Mesothelial cell of epicardium (in vitro differentiated cells): ENCODE measurements at regions not wholly inside any gene's neighbourhood (a gene's known extent, or its start where the extent isn't known, plus 50 kb on each side); places are given as distances from the start of the nearest gene placed in this dataset.

Experiments used
- DNase-seq, 2 experiments: peaks; one replicate each; pipeline ENCODE4 v3.0.0; 2021; ENCODE audit warnings: low spot score in 2 of 2; ENCODE audit not compliant: unreplicated experiment in 2 of 2
- H3K27ac Mint-ChIP-seq: 2 replicates; pipeline ENCODE4 v1.8.0; 2021; ENCODE audit warnings: mixed read lengths
- H3K27me3 Mint-ChIP-seq: 2 replicates; pipeline ENCODE4 v1.8.0; 2021; ENCODE audit warnings: low read depth, mixed read lengths
- H3K36me3 Mint-ChIP-seq: 2 replicates; pipeline ENCODE4 v1.8.0; 2021; ENCODE audit warnings: mixed read lengths
- H3K4me1 Mint-ChIP-seq: 2 replicates; pipeline ENCODE4 v1.8.0; 2021; ENCODE audit warnings: mixed read lengths
- H3K4me3 Mint-ChIP-seq: 2 replicates; pipeline ENCODE4 v1.8.0; 2021; ENCODE audit warnings: mild to moderate bottlenecking, moderate library complexity, mixed read lengths
- H3K9me3 Mint-ChIP-seq: 2 replicates; pipeline ENCODE4 v1.8.0; 2021; ENCODE audit warnings: mixed read lengths
- TF ChIP-seq, protein P1 (sequence below): fragments of 200-600 bp; sonication (generic); IDR thresholded peaks from one replicate; pipeline ENCODE4 v1.5.0; 2021; ENCODE audit warnings: antibody characterized with exemption; ENCODE audit not compliant: unreplicated experiment

DNA sequence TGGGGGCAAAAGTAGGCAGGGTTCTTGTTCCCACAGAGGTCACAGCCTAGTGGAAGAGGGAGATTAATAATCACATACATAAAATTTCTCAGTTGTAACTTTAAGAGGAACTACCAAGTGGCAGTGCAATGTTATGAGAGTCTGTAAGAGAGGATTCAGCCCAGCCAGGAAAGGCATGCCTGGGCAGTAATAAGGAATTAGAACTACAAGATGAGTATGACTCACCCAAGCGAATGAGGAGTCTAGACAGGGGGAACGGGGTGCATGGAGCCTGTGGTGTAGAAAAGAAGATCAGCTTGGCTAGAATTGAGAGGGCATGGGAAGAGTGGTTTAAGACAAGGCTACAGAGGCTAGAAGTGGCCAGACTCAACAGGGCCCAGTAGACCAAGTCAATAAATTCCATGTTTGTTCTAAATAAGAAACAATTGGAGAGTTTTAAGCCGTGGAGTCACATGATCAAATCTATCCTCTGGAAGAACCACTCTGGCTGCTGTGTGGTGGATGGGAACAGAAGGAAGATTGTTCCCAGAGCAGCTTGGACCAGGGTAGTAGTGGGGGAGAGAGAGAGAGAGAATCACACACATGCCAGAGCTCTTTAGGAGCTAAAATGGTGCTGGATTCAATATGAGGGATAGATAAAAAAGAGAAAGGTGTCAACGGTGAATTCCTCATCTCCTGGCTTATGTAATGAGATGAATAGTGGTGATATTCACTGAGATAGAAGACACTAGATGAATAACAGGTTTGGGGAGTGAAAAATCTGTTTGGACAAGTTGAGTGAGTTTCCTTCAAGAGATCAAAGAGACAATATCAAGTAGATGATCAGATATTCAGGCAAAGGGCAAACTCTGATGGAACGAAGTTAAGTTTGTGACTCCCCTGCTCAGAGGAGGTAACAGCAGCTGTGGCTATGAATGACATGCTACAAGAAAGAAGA, 265.1 kb downstream of the FGFR2 start:
- no peak overlapping the region for H3K4me3 Mint-ChIP-seq
- TF ChIP-seq, protein P1, sequence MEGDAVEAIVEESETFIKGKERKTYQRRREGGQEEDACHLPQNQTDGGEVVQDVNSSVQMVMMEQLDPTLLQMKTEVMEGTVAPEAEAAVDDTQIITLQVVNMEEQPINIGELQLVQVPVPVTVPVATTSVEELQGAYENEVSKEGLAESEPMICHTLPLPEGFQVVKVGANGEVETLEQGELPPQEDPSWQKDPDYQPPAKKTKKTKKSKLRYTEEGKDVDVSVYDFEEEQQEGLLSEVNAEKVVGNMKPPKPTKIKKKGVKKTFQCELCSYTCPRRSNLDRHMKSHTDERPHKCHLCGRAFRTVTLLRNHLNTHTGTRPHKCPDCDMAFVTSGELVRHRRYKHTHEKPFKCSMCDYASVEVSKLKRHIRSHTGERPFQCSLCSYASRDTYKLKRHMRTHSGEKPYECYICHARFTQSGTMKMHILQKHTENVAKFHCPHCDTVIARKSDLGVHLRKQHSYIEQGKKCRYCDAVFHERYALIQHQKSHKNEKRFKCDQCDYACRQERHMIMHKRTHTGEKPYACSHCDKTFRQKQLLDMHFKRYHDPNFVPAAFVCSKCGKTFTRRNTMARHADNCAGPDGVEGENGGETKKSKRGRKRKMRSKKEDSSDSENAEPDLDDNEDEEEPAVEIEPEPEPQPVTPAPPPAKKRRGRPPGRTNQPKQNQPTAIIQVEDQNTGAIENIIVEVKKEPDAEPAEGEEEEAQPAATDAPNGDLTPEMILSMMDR = no peak
- no peak overlapping the region for H3K27ac Mint-ChIP-seq
- no peaks in the 10 kb centered on the region for H3K36me3 Mint-ChIP-seq
- no peaks in the 10 kb centered on the region for H3K9me3 Mint-ChIP-seq
- peaks cover 29% of the 10 kb centered on the region for H3K4me1 Mint-ChIP-seq
- no peak for DNase-seq
- H3K27me3 Mint-ChIP-seq = no peaks in the 10 kb centered on the region

DNA sequence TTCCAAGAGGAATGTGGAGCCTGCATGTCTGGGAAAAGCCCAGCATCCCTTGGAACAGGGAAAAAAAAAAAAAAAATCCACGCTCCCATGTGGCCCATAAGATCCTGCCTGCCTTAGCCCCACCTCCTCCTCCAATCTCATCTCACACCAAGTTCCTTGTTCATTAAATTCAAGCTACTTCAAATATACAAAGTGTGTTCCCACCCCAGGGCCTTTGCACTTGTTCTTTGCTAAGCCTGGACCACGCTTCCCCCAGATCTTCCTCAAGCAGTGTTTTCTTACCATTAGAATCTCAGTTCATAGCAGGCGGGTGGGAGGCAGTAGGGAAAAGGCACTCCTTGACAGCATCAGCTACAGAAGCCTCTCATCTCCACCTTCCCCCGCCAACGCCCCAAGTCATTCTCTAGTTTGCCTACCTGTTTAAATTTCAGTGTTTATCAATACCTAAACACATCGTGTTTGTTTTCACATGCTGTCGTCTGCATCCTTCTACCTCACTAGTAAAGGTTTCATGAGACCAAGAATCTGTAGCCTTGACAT, 262.8 kb downstream of the FGFR2 start:
- Mint-ChIP-seq H3K27ac (no peak overlapping the region), H3K9me3 (no peaks in the 10 kb centered on the region), H3K4me3 (no peak overlapping the region), H3K27me3 (no peaks in the 10 kb centered on the region), H3K4me1 (peaks cover 53% of the 10 kb centered on the region), H3K36me3 (no peaks in the 10 kb centered on the region)
- TF ChIP-seq, protein P1 = no peak
- DNase-seq = no peak

DNA sequence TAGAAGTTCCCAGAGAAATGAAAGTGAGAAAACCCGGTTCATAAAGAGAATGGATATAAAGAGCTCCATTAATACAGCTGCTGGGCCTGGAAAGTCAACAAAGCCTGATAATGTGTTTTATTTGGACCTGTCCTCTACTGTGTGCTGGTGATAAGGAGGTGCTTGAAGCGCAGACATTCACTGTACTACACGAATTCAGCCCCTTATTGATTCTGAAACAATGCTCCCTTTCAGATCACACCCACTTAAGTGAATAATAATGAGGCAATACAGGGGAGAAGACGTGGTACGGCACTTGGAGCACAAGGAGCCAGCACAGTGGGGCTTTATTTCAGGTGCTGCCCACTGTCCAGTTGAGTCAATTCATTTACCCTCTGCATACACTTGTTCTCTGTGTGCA, 260.8 kb downstream of the FGFR2 start:
- Mint-ChIP-seq H3K27me3 (no peaks in the 10 kb centered on the region), H3K36me3 (no peaks in the 10 kb centered on the region), H3K9me3 (no peaks in the 10 kb centered on the region), H3K4me1 (peaks cover 47% of the 10 kb centered on the region), H3K27ac (no peak overlapping the region), H3K4me3 (no peak overlapping the region)
- DNase-seq = no peak
- TF ChIP-seq, protein P1 = no peak

DNA sequence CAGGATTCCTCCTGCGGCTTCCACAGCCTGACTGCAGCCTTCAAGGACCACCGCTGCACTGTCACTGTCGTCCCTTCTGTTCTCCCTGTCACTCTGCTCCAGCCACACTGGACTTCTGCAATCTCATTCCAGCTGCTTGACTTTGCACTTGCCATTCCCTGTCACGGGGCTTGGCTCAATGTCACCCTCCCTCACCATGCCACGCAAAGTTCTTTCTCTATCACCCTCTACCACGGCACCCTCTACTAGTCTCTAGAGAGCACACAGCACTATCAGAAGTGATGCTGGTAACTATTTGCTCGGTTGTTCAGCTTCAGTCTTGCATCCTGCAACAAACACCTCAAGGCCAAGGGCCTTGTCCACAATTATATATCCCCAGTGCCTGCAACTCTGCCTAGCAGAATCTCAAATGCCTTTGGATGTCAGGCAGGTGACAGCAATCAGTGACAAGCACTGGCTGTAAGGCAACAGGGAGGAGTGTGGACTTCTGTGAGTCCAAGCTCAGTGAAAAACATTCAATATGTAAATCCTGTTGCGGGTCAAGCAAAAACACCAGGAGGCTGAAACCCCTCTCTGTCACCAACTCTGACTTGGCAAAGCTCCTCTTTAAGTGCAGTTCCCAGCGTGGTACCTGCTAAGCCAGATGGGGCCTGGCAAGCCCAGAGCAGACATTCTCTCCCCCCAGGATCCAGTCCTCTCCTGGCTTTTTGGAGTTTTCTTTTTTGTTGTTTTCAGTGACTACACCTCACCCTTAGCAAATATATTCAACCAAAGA, 259.9 kb downstream of the FGFR2 start:
- no peak for DNase-seq
- Mint-ChIP-seq H3K4me1 (peaks cover 47% of the 10 kb centered on the region), H3K9me3 (peaks cover 4% of the 10 kb centered on the region), H3K27ac (no peak overlapping the region), H3K4me3 (no peak overlapping the region), H3K36me3 (no peaks in the 10 kb centered on the region), H3K27me3 (no peaks in the 10 kb centered on the region)
- TF ChIP-seq, protein P1 = no peak

DNA sequence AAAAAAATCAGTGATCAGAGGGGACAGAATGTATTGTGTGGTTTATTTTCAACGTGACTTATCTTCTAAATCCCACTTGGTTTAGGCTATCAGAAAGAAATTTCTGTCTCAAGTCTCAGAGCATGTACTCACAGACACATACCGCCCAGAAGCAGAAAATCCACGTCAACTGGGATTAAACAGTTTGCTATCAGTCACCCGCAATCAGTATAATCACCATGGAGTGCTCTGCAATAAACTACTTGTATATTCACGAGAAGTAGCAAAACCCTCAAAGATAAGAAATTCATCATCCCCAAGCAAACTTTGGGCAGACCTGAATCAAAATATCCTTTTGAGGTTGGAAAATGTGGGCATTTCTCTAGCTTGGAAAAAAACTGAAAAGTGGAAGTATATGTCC, 259.1 kb downstream of the FGFR2 start:
- Mint-ChIP-seq H3K9me3 (peaks cover 4% of the 10 kb centered on the region), H3K27ac (no peak overlapping the region), H3K27me3 (no peaks in the 10 kb centered on the region), H3K4me1 (peaks cover 47% of the 10 kb centered on the region), H3K4me3 (no peak overlapping the region), H3K36me3 (no peaks in the 10 kb centered on the region)
- TF ChIP-seq, protein P1 = no peak
- no peak for DNase-seq
